GM21447 (cell line): ENCODE measurements at regions not wholly inside any gene's neighbourhood (a gene's known extent, or its start where the extent isn't known, plus 50 kb on each side); places are given as distances from the start of the nearest gene placed in this dataset.

Source experiments
- ATAC-seq: cut with Tn5 transposase; IDR thresholded peaks from one replicate; pipeline ENCODE4 v1.9.1; 2021; ENCODE audit not compliant: unreplicated experiment

DNA sequence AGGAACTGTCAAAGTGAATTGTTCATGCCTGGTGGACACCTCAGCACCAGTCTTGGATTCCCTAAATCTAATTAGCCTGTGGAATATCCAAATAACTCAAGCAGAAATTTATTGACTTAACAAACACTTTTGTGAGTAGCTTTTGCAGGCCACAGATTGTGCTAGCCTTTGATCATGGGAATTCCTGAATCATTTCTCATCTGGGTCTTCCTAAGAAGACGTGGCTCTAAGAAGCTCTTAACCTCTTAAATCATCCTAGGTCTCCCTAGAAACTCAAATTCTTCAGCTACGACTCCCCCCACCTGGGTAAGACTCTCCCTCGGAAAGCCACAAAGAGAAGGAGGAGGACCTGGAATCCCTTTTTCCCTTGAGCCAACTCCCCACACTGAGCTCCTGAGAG is 53.8 kb upstream of the PSEN2 start:
- no peak for ATAC-seq

DNA sequence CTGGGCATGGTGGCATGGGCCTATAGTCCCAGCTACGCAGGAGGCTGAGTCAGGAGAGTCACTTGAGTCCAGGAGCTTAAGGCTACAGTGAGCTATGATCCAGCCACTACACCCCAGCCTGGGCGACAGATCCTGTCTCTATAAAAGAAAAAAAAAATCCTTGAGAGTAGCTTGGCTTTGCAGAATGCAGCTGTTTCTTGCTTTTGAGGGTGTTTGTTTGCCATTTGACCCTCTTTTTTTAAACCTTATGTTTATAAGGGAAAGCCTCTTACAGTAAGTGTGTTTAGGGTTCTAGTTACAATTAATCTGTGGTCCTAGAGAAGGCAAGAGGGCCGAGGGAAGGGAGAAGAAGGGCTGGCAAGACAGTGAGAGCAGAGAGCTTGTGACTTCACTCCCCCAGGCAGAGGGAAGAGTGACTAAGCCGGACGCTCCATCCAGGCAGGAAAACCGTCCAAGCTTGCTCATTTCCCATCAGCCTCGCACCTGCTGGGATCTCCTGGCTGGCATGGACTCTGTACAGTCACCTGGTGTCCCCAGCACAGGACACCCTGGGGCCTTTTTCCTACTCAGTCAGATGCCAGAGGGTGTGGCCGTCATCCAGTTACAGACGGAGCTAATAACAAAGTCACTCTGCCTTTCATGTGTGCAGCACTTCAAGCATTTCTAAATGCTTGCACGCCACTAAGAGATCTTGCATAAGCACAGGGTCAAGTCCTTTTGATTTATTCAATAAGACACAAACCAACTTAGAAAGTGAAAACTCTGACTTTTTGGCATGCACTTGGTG is 55.5 kb upstream of the PSEN2 start:
- no peak for ATAC-seq

- ATAC-seq, result no peak
Measured at GRCh38 chr1:226813671-226814591, 56.5 kb upstream of the PSEN2 start.

DNA sequence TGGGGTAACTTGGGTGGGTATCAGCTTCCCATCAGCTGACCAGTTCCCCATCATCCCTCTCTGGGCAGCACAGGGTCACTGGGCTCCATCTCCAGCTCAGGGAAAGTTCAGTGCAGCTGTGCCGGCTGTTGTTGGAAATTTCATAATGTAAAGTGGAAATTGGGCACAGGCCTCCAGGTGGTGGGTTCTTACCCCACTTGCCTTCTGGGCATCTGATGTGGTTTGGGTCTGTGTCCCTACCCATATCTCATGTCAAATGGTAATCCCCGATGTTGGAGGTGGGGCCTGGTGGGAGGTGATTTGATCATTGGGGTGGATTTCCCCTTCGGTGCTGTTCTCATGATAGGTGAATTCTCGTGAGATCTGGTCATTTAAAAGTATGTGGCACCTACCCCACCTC is 59.7 kb upstream of the PSEN2 start:
- ATAC-seq, result no peak

DNA sequence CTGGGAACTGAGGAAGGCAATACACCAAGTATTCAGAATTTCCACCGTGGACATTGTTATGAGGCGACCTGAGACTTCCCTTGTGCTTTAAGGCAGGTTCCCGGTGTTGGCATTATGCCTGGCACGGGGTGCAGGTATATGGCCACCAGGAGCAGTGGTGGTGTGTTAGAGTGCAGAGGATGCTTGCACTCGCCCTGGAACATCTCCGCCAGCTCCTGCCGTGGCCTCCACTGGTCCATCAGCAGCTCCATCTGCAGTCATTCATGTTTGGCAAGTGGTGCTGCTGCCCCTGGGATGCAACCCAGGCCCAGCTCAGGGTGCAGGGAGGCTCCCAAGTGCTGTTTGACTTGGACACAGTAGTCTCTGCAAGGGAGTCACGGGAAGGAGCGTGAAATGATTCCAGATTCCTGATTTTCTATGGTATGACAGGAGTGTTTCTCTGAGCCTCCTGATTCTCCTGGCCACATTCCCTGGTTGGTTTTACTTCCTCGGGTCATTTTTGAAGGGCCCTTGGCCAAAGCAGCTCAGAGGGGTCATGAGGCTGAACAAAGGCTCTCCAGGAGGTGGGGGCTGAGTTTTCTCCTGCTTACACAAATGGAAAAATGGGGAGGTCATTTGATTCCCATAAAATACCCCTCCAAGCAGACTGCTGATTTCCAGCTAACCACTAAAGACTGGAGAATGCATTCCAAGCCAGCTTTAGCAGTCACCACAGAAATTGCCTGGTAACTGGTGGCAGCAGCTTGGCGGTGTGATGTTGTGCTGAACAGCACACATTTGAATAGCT is 60.4 kb upstream of the PSEN2 start:
- no peak for ATAC-seq

DNA sequence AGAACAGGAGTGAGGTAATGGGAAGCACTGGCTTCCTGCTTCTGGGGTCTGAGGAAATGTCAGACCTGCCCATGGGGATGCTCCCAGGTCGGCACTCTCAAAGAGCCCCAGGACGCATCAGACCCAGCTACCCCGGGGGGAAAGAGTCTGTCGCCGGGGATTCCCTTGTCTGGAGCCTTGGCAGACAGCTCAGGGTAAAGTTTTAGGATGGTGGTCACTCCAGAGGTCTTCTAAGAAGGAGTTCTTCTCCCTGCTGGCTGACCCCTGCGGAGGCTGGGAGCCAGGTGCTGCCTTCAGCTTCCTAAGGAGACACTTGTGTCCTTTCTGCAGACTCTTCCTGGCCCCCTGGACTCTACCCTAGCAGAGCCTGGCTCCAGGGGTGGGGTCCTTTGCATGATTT is 61.9 kb upstream of the PSEN2 start:
- ATAC-seq, result no peak

DNA sequence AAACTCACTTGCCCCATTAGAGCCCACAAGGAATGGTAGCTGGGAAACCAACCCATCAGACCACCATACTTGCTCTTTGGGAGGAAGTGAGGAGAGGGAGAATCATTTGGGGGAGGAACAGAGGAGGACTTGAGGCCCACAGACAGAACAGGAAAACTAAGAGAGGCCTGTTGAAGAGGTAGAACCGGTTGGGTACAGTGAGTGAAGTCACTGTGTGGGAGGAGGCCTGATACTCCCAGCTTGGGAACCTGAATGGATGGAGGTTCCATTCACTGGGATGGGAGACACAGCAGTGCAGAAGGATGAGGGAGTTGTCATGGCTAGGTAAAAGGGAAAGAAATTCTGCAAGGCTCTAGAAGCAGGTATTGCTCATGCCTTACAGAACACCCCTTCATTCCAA is 63.4 kb upstream of the PSEN2 start:
- no peak for ATAC-seq

DNA sequence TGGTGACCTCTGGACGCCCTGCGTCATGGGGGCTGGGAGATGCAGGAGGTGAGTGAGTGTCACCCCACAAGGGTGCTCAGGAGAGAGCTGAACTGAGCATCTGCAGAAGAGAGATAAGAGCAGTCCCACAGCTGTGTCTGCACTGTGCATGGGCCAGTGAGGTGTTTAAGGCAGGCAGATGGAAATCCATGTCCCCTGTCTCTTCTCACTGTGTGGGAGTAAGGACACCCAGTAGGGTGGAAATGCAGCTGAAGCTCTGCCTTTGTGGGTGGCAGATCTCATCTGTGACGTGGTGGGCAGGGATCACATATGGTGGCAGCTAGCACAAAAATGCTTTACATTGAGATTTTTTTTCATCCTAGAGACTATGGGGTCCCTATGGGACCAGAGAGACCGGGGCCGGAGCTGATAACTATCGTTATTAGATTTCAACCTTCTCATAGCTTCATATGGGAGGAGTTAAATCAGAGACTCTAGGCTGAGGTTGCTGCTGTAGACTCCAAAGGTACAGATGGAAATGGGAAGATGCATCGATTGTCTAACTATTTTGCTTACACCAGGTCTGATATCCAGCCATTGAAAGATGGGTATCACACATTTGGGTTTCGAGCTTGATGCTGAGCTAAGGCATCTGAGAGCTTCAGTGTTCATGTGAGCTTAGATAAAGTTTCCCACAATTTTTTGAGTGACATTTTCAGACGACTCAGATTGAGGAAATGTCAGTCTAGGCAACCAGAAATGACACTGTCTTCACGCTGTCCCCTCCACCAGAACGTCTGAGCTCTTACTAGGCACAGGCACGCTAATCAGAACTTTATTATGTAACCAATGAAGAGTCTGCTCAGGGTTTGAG is 65.3 kb upstream of the PSEN2 start:
- no peak for ATAC-seq

DNA sequence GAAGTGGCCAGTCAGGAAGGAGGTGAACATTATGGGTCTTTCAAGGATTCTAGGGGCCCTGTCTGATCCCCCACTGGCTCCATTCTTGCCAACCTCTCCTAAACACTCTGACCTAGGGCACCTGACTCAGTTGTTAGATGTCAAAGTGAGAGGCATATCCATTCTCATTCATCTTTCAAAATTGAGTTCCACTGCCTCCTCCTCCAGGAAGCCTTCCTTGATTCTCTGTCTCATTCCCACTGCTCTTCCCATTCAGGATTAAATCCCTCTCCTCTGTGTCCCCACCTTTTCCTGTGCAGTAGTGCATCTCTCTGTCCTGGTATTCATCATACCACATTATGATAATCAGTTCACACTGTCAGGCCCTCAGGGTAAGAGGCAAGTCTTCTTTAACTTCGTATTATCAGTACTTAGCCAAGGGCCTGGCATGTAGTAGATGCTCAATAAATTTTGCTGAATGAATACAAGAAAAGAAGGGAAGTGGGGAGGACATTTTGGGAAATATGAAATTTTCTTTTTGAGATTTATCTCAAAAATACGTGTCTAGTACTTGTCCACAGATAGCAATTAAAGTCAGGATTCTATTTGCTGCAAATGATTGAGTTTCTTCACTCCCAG is 61.8 kb upstream of the ITPKB start:
- no peak for ATAC-seq

DNA sequence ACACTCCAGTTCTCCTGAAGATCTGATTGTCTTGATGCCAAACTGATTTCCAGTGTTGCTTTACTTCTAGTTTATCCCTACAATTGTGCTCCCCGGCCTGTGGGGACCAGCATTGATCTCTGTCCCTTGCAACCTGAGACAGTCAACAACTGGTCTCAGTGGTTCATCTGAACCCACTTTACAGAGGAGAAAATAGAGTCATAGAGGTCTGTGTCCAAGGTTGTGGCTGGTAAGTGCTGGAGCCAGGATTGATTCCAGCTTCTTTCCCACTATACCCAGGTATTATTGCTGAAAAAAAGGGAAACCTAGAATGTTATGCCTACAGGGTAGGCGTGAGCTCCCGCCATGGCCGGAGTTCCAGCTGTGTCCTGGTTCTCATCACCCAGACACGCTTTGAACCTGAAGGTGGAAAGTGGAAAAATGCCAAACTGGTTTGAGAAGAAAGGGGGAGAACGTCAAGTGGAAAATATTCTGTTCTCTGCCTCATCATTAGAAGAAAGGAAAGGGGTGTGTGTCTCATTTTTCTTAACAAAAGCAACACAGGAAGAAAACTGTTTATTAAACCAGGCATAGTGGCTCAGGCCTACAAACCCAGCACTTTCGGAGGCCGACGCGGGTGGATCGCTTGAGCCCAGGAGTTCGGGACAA is 60.7 kb upstream of the ITPKB start:
- no peak for ATAC-seq

GRCh38 chr1:226798427-226799411 is 59.6 kb upstream of the ITPKB start:
- peak; percentile 84 for ATAC-seq

- ATAC-seq, result no peak
Measured at GRCh38 chr1:226797151-226797550, 58.1 kb upstream of the ITPKB start.

GRCh38 chr1:226793620-226794276 is 54.7 kb upstream of the ITPKB start:
- ATAC-seq, result no peak

GRCh38 chr1:226792368-226792767 is 53.3 kb upstream of the ITPKB start:
- ATAC-seq, result no peak

- no peak for ATAC-seq
Measured at GRCh38 chr1:226790545-226791181, 51.6 kb upstream of the ITPKB start.

GRCh38 chr1:226788965-226789364 is 49.9 kb upstream of the ITPKB start:
- ATAC-seq, result peak; percentile 48
